ENCODE measurements at regions not wholly inside any gene's neighbourhood (a gene's known extent, or its start where the extent isn't known, plus 50 kb on each side); places are given as distances from the start of the nearest gene placed in this dataset.

DNA sequence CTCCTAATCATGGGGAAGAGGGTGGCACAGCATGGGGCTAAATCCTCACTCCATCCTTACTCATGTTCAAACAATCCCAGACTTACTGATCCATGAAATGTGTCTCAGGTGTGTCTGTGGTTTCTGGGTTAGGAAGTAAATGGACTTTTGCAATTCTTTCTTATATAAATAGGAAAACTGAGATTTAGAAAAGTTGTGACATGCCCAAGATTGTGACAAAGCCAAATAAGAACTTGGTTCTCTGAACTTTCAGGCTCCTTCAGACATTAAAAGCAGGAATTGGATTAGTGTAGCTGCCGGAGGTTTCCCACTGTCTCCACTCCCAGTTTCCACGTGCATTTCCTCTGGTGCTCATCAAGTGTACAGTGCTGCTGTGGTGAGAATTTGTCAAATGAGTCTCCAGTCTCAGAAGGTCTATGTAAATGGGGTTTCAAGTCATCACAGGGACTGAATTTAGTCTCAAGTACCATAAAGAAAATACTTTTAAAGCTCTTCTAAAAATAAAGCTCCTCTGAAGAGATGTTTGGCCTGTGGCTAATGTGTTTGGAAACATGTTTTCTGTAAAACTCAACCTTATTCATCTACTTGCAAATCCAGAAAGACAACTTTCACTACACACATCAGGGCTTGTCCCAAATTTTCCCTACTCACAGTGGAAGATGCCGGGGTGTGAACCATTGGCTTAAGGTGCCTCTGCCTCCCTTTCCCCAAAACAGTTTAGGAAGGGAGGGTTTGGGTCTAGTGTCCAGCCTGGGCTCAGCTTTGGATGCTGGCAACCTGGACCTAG lies 115.2 kb downstream of the NGF start:
- peaks cover 0 to 4% (median 1%) of the 10 kb centered on the region in 5 experiments for H3K27me3 ChIP-seq (replicated peaks in 2 of 5; ENCODE audit: control insufficient read depth in 4 of 5, insufficient read depth in 5 of 5, low read length in 4 of 5)
- ChIA-PET POLR2A (no interaction called here), CTCF (no interaction called here)
- H3K4me1 ChIP-seq (ENCODE audit: control extremely low read depth in 1 of 4, control insufficient read depth in 4 of 4, insufficient read depth in 4 of 4, low read length in 3 of 4), result no peaks in the 10 kb centered on the region
- DNase-seq, result no peak
- H3K36me3 ChIP-seq (ENCODE audit: control insufficient read depth in 4 of 4, insufficient read depth in 4 of 4, low read length in 3 of 4), result no peaks in the 10 kb centered on the region
- no peak overlapping the region for H3K27ac ChIP-seq (ENCODE audit: insufficient read depth in 1 of 2, low read depth in 1 of 2, low read length in 2 of 2, poor library complexity in 1 of 2, severe bottlenecking in 2 of 2)
- WGBS (ENCODE audit: insufficient coverage), result 83% methylated on average over 1 of the region's 3 CpGs
- no peak overlapping the region for H3K4me3 ChIP-seq (ENCODE audit: control insufficient read depth in 1 of 7, extremely low read depth in 1 of 7, insufficient read depth in 4 of 7, low read depth in 2 of 7, low read length in 6 of 7)
- no peaks in the 10 kb centered on the region for H3K9me3 ChIP-seq (ENCODE audit: control extremely low read depth in 1 of 5, control insufficient read depth in 4 of 5, insufficient read depth in 2 of 5, low read depth in 1 of 5, low read length in 4 of 5)

DNA sequence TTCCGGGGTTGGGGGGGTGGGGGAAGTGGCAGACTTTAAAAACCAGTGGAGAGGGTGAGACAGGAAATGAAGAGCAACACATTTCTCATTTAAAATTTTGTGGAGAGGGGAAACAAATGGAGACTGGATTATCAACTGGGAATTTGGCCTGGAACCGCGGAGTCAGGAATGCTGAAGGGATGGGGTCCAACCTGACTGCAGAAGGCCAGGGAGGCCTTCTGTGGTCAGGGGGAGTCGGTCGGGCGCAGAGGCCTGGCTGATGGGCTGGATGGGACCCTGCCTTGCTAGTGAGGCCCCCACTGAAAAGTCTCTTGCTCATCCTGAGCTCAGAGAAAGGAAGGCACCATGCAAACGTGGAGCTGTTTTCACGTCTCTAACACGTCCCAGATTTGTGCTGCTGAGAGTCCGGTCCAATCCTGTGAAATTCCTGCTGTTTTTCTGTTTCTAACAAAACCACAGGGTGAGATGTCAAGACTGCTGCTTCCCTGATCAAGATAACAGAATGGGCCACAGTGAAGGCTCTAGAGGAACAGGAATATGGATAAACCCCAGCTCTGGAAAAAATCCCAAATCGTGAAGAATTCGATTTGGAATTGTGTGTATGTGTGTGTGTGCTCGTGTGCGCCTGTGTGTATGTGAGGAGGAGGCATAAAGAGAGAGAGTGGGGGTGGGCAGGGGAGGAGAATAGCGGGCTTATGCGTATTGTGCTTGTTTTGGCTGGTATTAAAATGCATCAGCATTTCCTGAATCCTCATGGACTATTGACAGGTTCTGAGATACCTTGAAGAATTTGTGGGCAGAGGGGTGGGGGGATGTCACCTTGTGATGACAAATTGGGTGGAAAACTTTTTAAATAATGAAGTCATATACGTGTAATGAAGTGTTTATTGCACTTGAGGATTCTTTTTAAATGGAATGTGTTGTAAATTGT lies 117.4 kb downstream of the NGF start:
- Histone ChIP-seq H3K36me3 (ENCODE audit: control insufficient read depth in 4 of 4, insufficient read depth in 4 of 4, low read length in 3 of 4) (no peaks in the 10 kb centered on the region), H3K27me3 (replicated peaks in 2 of 5; ENCODE audit: control insufficient read depth in 4 of 5, insufficient read depth in 5 of 5, low read length in 4 of 5) (peaks cover 0 to 5% (median 1%) of the 10 kb centered on the region in 5 experiments), H3K4me1 (ENCODE audit: control extremely low read depth in 1 of 4, control insufficient read depth in 4 of 4, insufficient read depth in 4 of 4, low read length in 3 of 4) (no peaks in the 10 kb centered on the region), H3K9me3 (ENCODE audit: control extremely low read depth in 1 of 5, control insufficient read depth in 4 of 5, insufficient read depth in 2 of 5, low read depth in 1 of 5, low read length in 4 of 5) (no peaks in the 10 kb centered on the region), H3K27ac (ENCODE audit: insufficient read depth in 1 of 2, low read depth in 1 of 2, low read length in 2 of 2, poor library complexity in 1 of 2, severe bottlenecking in 2 of 2) (no peak overlapping the region), H3K4me3 (ENCODE audit: control insufficient read depth in 1 of 7, extremely low read depth in 1 of 7, insufficient read depth in 4 of 7, low read depth in 2 of 7, low read length in 6 of 7) (no peak overlapping the region)
- WGBS (ENCODE audit: insufficient coverage), result 91% methylated on average over 15 of the region's 17 CpGs
- no peak for DNase-seq
- ChIA-PET POLR2A (no interaction called here), CTCF (no interaction called here)

DNA sequence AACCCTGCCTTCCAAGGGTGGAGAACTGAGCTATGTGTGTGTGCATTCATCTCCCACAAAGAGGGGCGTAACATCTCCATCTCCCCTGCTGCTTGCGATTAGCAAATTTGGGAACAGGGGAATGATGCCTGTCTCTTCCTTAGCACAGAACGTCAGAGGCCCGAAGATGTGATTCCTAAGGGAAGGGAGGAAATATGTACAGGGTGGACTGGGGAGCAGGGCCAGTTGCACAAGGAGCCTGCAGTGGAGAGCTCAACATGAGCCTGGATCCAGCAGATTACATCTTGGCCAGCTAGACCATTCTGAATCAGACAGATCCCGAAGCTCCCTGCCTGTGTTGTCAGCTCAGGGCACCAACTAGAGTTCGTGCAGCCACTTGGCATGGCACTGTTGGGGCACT lies 118.1 kb downstream of the NGF start:
- ChIA-PET POLR2A (no interaction called here), CTCF (no interaction called here)
- Histone ChIP-seq H3K4me1 (ENCODE audit: control extremely low read depth in 1 of 4, control insufficient read depth in 4 of 4, insufficient read depth in 4 of 4, low read length in 3 of 4) (no peaks in the 10 kb centered on the region), H3K27ac (ENCODE audit: insufficient read depth in 1 of 2, low read depth in 1 of 2, low read length in 2 of 2, poor library complexity in 1 of 2, severe bottlenecking in 2 of 2) (no peak overlapping the region), H3K36me3 (ENCODE audit: control insufficient read depth in 4 of 4, insufficient read depth in 4 of 4, low read length in 3 of 4) (no peaks in the 10 kb centered on the region), H3K9me3 (ENCODE audit: control extremely low read depth in 1 of 5, control insufficient read depth in 4 of 5, insufficient read depth in 2 of 5, low read depth in 1 of 5, low read length in 4 of 5) (no peaks in the 10 kb centered on the region), H3K27me3 (replicated peaks in 2 of 5; ENCODE audit: control insufficient read depth in 4 of 5, insufficient read depth in 5 of 5, low read length in 4 of 5) (peaks cover 0 to 5% (median 1%) of the 10 kb centered on the region in 5 experiments), H3K4me3 (ENCODE audit: control insufficient read depth in 1 of 7, extremely low read depth in 1 of 7, insufficient read depth in 4 of 7, low read depth in 2 of 7, low read length in 6 of 7) (no peak overlapping the region)
- WGBS (ENCODE audit: insufficient coverage), result 95% methylated on average over 3 of the region's 6 CpGs
- DNase-seq, result no peak

DNA sequence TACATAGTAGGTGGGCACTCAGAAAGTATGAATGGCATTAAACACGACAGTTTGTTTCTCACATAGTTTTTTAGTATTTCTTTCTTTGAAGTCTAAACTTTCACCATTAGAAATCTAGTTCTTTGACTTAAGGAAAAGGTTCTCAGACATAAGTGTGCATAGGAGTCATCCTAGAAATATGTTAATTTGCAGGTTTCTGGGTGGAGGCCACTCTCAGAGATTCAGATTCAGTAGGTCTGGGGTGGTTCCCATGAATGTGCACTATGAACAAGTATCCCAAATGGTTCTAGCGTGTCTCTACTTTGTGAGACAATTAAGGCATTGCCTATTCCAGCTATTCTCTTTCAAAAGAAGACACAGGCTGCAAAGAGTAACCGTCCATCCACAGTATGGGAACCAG lies 119.3 kb downstream of the NGF start:
- no peaks in the 10 kb centered on the region for H3K9me3 ChIP-seq (ENCODE audit: control extremely low read depth in 1 of 5, control insufficient read depth in 4 of 5, insufficient read depth in 2 of 5, low read depth in 1 of 5, low read length in 4 of 5)
- H3K36me3 ChIP-seq (ENCODE audit: control insufficient read depth in 4 of 4, insufficient read depth in 4 of 4, low read length in 3 of 4), result no peaks in the 10 kb centered on the region
- no peak for DNase-seq
- 100% methylated on average over 3 of the region's 3 CpGs for WGBS (ENCODE audit: insufficient coverage)
- ChIA-PET CTCF (no interaction called here), POLR2A (no interaction called here)
- H3K27ac ChIP-seq (ENCODE audit: insufficient read depth in 1 of 2, low read depth in 1 of 2, low read length in 2 of 2, poor library complexity in 1 of 2, severe bottlenecking in 2 of 2), result no peak overlapping the region
- no peaks in the 10 kb centered on the region for H3K4me1 ChIP-seq (ENCODE audit: control extremely low read depth in 1 of 4, control insufficient read depth in 4 of 4, insufficient read depth in 4 of 4, low read length in 3 of 4)
- H3K27me3 ChIP-seq (replicated peaks in 2 of 5; ENCODE audit: control insufficient read depth in 4 of 5, insufficient read depth in 5 of 5, low read length in 4 of 5), result peaks cover 0 to 5% (median 1%) of the 10 kb centered on the region in 5 experiments
- no peak overlapping the region for H3K4me3 ChIP-seq (ENCODE audit: control insufficient read depth in 1 of 7, extremely low read depth in 1 of 7, insufficient read depth in 4 of 7, low read depth in 2 of 7, low read length in 6 of 7)

DNA sequence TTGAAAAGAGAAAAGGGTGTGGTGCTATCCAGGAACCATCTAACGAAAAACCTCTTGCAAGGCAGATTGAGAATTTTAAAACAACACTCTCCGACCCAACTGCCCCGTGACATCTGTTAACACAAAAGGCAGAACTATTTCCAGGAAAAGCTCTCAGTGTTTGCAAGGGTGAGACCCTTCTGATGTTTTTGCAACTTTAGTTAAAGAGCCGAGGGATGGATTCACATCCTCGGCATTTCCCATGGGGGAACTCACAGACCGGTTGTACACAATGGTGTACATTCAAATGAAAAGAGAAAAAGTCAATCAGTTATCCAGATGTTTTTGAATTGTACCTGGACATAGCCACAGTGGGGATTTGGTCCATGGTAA lies 120.0 kb downstream of the NGF start:
- 90% methylated on average over 6 of the region's 6 CpGs for WGBS (ENCODE audit: insufficient coverage)
- Histone ChIP-seq H3K36me3 (ENCODE audit: control insufficient read depth in 4 of 4, insufficient read depth in 4 of 4, low read length in 3 of 4) (no peaks in the 10 kb centered on the region), H3K9me3 (ENCODE audit: control extremely low read depth in 1 of 5, control insufficient read depth in 4 of 5, insufficient read depth in 2 of 5, low read depth in 1 of 5, low read length in 4 of 5) (no peaks in the 10 kb centered on the region), H3K27me3 (replicated peaks in 2 of 5; ENCODE audit: control insufficient read depth in 4 of 5, insufficient read depth in 5 of 5, low read length in 4 of 5) (peaks cover 0 to 5% (median 1%) of the 10 kb centered on the region in 5 experiments), H3K4me3 (ENCODE audit: control insufficient read depth in 1 of 7, extremely low read depth in 1 of 7, insufficient read depth in 4 of 7, low read depth in 2 of 7, low read length in 6 of 7) (no peak overlapping the region), H3K4me1 (ENCODE audit: control extremely low read depth in 1 of 4, control insufficient read depth in 4 of 4, insufficient read depth in 4 of 4, low read length in 3 of 4) (no peaks in the 10 kb centered on the region), H3K27ac (ENCODE audit: insufficient read depth in 1 of 2, low read depth in 1 of 2, low read length in 2 of 2, poor library complexity in 1 of 2, severe bottlenecking in 2 of 2) (no peak overlapping the region)
- POLR2A ChIA-PET, result no interaction called here
- no peak for DNase-seq
- CTCF ChIA-PET, result interaction anchor here (1.2 kb wide), 1 partner anchor 41 kb away, joined by 3 read pairs; no protein-coding TSS in a partner anchor

DNA sequence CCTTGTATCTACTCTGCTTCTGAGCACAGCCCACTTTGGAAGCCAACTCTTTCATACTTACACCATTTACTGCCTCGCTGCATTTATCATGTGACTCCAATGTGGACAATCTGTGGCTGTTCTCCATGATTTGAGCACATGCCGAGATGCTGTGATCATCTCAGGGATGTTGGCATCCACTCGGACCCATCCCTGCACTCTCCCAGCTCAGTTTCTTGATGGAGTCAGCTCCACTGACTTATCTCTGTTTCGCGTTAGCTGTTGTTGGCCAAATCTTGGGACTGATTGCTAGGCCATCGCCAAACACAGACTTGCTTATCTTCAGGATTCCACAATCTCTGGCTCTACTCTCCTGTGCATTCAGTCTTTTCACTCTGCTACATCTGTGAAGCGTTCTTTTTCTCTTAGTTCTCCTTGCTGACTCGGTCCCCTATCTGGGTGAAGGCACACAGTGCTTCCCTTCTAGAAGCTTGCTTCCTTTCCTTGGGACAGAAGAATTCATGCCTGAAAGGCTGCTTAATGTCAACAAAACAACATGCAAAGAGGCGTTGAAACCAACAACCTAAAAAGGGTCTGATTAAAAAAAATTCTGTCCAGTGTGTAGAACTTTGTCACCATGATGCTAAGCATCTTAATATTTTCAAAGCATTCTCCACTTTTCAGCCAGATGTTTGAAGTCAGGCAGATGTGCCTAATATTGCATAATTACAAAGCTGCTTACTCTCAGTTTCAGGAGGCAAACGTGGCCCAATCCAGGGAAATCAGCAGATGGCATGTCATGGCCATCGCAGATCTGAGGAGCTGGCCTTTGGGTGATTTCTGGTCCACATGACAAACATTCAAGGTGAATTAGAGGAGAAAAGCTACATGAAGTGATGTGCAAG lies 120.7 kb downstream of the NGF start:
- Histone ChIP-seq H3K4me3 (ENCODE audit: control insufficient read depth in 1 of 7, extremely low read depth in 1 of 7, insufficient read depth in 4 of 7, low read depth in 2 of 7, low read length in 6 of 7) (no peak overlapping the region), H3K4me1 (ENCODE audit: control extremely low read depth in 1 of 4, control insufficient read depth in 4 of 4, insufficient read depth in 4 of 4, low read length in 3 of 4) (no peaks in the 10 kb centered on the region), H3K9me3 (ENCODE audit: control extremely low read depth in 1 of 5, control insufficient read depth in 4 of 5, insufficient read depth in 2 of 5, low read depth in 1 of 5, low read length in 4 of 5) (no peaks in the 10 kb centered on the region), H3K27ac (ENCODE audit: insufficient read depth in 1 of 2, low read depth in 1 of 2, low read length in 2 of 2, poor library complexity in 1 of 2, severe bottlenecking in 2 of 2) (no peak overlapping the region), H3K36me3 (ENCODE audit: control insufficient read depth in 4 of 4, insufficient read depth in 4 of 4, low read length in 3 of 4) (no peaks in the 10 kb centered on the region), H3K27me3 (replicated peaks in 2 of 5; ENCODE audit: control insufficient read depth in 4 of 5, insufficient read depth in 5 of 5, low read length in 4 of 5) (peaks cover 0 to 5% (median 1%) of the 10 kb centered on the region in 5 experiments)
- ChIA-PET CTCF (interaction anchor here (1.2 kb wide), 1 partner anchor 40 kb away, joined by 3 read pairs; no protein-coding TSS in a partner anchor), POLR2A (no interaction called here)
- 91% methylated on average over 11 of the region's 11 CpGs for WGBS (ENCODE audit: insufficient coverage)
- DNase-seq, result no peak

All from common myeloid progenitor, CD34-positive (primary cell).